H9 (cell line): ENCODE measurements at regions not wholly inside any gene's neighbourhood (a gene's known extent, or its start where the extent isn't known, plus 50 kb on each side); places are given as distances from the start of the nearest gene placed in this dataset.

Experiments used
- DNase-seq: peaks from one replicate; pipeline ENCODE4 v3.0.0-alpha.2; 2017
- H2AFZ ChIP-seq: one replicate; pipeline ENCODE4 v1.6.1; 2013; ENCODE audit warnings: mild to moderate bottlenecking, low read length, control low read depth, moderate library complexity
- H2AK5ac ChIP-seq: 2 replicates; pipeline ENCODE4 v1.6.1; 2013; ENCODE audit warnings: low read length, control low read depth, mixed read lengths; ENCODE audit not compliant: insufficient read length
- H2BK120ac ChIP-seq: one replicate; pipeline ENCODE4 v1.6.1; 2013; ENCODE audit warnings: low read depth, mild to moderate bottlenecking, low read length, control low read depth, inconsistent platforms; ENCODE audit not compliant: poor library complexity, severe bottlenecking
- H2BK12ac ChIP-seq: 2 replicates; pipeline ENCODE4 v1.6.1; 2013; ENCODE audit warnings: low read length, control low read depth, mixed read lengths, low read depth; ENCODE audit not compliant: insufficient read length
- H2BK15ac ChIP-seq: 2 replicates; pipeline ENCODE4 v1.6.1; 2013; ENCODE audit warnings: low read depth, low read length, control low read depth
- H2BK20ac ChIP-seq: one replicate; pipeline ENCODE4 v1.6.1; 2013; ENCODE audit warnings: low read depth, mild to moderate bottlenecking, low read length, control low read depth, inconsistent platforms; ENCODE audit not compliant: poor library complexity, severe bottlenecking
- H2BK5ac ChIP-seq: 2 replicates; pipeline ENCODE4 v1.6.1; 2013; ENCODE audit warnings: low read length, control low read depth, mixed read lengths; ENCODE audit not compliant: insufficient read length
- H3K14ac ChIP-seq: 2 replicates; pipeline ENCODE4 v1.6.1; 2013; ENCODE audit warnings: low read length, control low read depth; ENCODE audit not compliant: insufficient read depth
- H3K18ac ChIP-seq: 2 replicates; pipeline ENCODE4 v1.6.1; 2013; ENCODE audit warnings: low read depth, mild to moderate bottlenecking, mixed read lengths, low read length, control low read depth; ENCODE audit not compliant: insufficient read length
- H3K23ac ChIP-seq: 2 replicates; pipeline ENCODE4 v1.6.1; 2013; ENCODE audit warnings: low read length, control low read depth, mixed read lengths, low read depth; ENCODE audit not compliant: insufficient read length
- H3K23me2 ChIP-seq: 2 replicates; pipeline ENCODE4 v1.6.1; 2013; ENCODE audit warnings: low read depth, mild to moderate bottlenecking, mixed read lengths, low read length, control low read depth; ENCODE audit not compliant: insufficient read length, poor library complexity, severe bottlenecking
- H3K27ac ChIP-seq: 2 replicates; pipeline ENCODE4 v1.5.1; 2013; ENCODE audit warnings: low read length, control low read depth, mixed read lengths, low read depth; ENCODE audit not compliant: insufficient read length
- H3K27me3 ChIP-seq: 2 replicates; pipeline ENCODE4 v1.6.1; 2013; ENCODE audit warnings: low read length, control low read depth, inconsistent platforms; ENCODE audit not compliant: insufficient read depth
- H3K4ac ChIP-seq: 2 replicates; pipeline ENCODE4 v1.6.1; 2013; ENCODE audit warnings: low read depth, mild to moderate bottlenecking, control low read depth, inconsistent platforms, low read length, moderate library complexity
- H3K4me1 ChIP-seq: 2 replicates; pipeline ENCODE4 v1.6.1; 2013; ENCODE audit warnings: low read length, control low read depth, inconsistent platforms; ENCODE audit not compliant: insufficient read depth
- H3K4me2 ChIP-seq: 2 replicates; pipeline ENCODE4 v1.6.1; 2013; ENCODE audit warnings: low read length, control low read depth, mixed read lengths; ENCODE audit not compliant: insufficient read length, insufficient read depth
- H3K56ac ChIP-seq: 2 replicates; pipeline ENCODE4 v1.6.1; 2013; ENCODE audit warnings: low read depth, mild to moderate bottlenecking, mixed read lengths, low read length, control low read depth; ENCODE audit not compliant: insufficient read length
- H3K79me1 ChIP-seq: 2 replicates; pipeline ENCODE4 v1.6.1; 2013; ENCODE audit warnings: low read depth, mild to moderate bottlenecking, moderate library complexity, low read length, control low read depth, inconsistent platforms; ENCODE audit not compliant: insufficient read depth, poor library complexity, severe bottlenecking
- H3K79me2 ChIP-seq: 2 replicates; pipeline ENCODE4 v1.6.1; 2013; ENCODE audit warnings: low read length, control low read depth, inconsistent platforms; ENCODE audit not compliant: insufficient read depth
- H3K9ac ChIP-seq: 2 replicates; pipeline ENCODE4 v1.6.1; 2013; ENCODE audit warnings: low read length, control low read depth, mixed read lengths; ENCODE audit not compliant: insufficient read length; ENCODE audit errors: extremely low read depth
- H3K9me3 ChIP-seq: one replicate; pipeline ENCODE4 v1.6.1; 2013; ENCODE audit warnings: low read depth, low read length, inconsistent platforms; ENCODE audit not compliant: control insufficient read depth
- H3T11ph ChIP-seq: one replicate; pipeline ENCODE4 v1.6.1; 2013; ENCODE audit warnings: mild to moderate bottlenecking, low read length, control low read depth, inconsistent platforms
- H4K20me1 ChIP-seq: one replicate; pipeline ENCODE4 v1.6.1; 2013; ENCODE audit not compliant: control insufficient read depth, insufficient read length, insufficient read depth
- H4K5ac ChIP-seq: 2 replicates; pipeline ENCODE4 v1.6.1; 2013; ENCODE audit warnings: low read depth, mild to moderate bottlenecking, mixed read lengths, low read length, control low read depth; ENCODE audit not compliant: insufficient read length
- H4K8ac ChIP-seq: replicated peaks from 2 replicates; pipeline ENCODE4 v1.6.1; 2013; ENCODE audit warnings: low read length, control low read depth, mixed read lengths, low read depth; ENCODE audit not compliant: insufficient read length
- H4K91ac ChIP-seq: 2 replicates; pipeline ENCODE4 v1.6.1; 2013; ENCODE audit warnings: low read depth, mild to moderate bottlenecking, moderate library complexity, mixed read lengths, low read length, control low read depth; ENCODE audit not compliant: insufficient read length
- H3K27ac Mint-ChIP-seq, 3 experiments: 2 replicates in 2 of 3; 3 replicates in 1 of 3; pipeline ENCODE4 v1.8.0; 2020 to 2021; ENCODE audit warnings: mixed read lengths in 3 of 3, mild to moderate bottlenecking in 1 of 3, moderate library complexity in 1 of 3
- H3K27me3 Mint-ChIP-seq: 2 replicates; pipeline ENCODE4 v1.8.0; 2021; ENCODE audit warnings: low read depth, mild to moderate bottlenecking, moderate library complexity, mixed read lengths
- H3K36me3 Mint-ChIP-seq, 3 experiments: 2 replicates in 2 of 3; 3 replicates in 1 of 3; pipeline ENCODE4 v1.8.0; 2020 to 2021; ENCODE audit warnings: low read depth in 3 of 3, mixed read lengths in 3 of 3; ENCODE audit not compliant: insufficient read depth in 1 of 3
- H3K4me1 Mint-ChIP-seq, 2 experiments: 2 replicates each; pipeline ENCODE4 v1.8.0; 2020; ENCODE audit warnings: mixed read lengths in 2 of 2
- H3K4me3 Mint-ChIP-seq, 2 experiments: 2 replicates in 1 of 2; 3 replicates in 1 of 2; pipeline ENCODE4 v1.8.0; 2020 to 2021; ENCODE audit warnings: mild to moderate bottlenecking in 2 of 2, mixed read lengths in 2 of 2, moderate library complexity in 1 of 2
- H3K9me3 Mint-ChIP-seq, 2 experiments: 2 replicates in 1 of 2; 3 replicates in 1 of 2; pipeline ENCODE4 v1.8.0; 2020; ENCODE audit warnings: mild to moderate bottlenecking in 2 of 2, mixed read lengths in 2 of 2, moderate library complexity in 1 of 2
- CTCF ChIP-seq: fragments of 200-600 bp; sonication (generic); conservative IDR thresholded peaks from 3 replicates; pipeline ENCODE4 v1.8.0; 2021; ENCODE audit warnings: antibody characterized with exemption, mild to moderate bottlenecking

GRCh38 chr6:102298051-102298450 lies 904.5 kb downstream of the GRIK2 start:
- Histone ChIP-seq H3K27ac (no peak overlapping the region), H2BK15ac (no peak overlapping the region), H2AK5ac (no peak overlapping the region), H3K4me1 (no peaks in the 10 kb centered on the region), H3K4ac (no peak overlapping the region), H3K79me2 (no peaks in the 10 kb centered on the region), H4K5ac (no peak overlapping the region), H2BK20ac (no peak overlapping the region), H4K8ac (no peak overlapping the region), H3K79me1 (no peaks in the 10 kb centered on the region), H2AFZ (no peak overlapping the region), H2BK5ac (no peak overlapping the region), H3K56ac (no peak overlapping the region), H3K23ac (no peak overlapping the region), H3K27me3 (no peaks in the 10 kb centered on the region), H3K9ac (no peak overlapping the region), H2BK12ac (no peak overlapping the region), H3T11ph (no peak overlapping the region), H3K4me2 (no peak overlapping the region), H3K9me3 (no peaks in the 10 kb centered on the region), H3K14ac (no peak overlapping the region), H3K23me2 (no peaks in the 10 kb centered on the region), H4K91ac (no peak overlapping the region), H3K18ac (no peak overlapping the region), H4K20me1 (no peaks in the 10 kb centered on the region), H2BK120ac (no peak overlapping the region)
- TF ChIP-seq CTCF: no peak
- Mint-ChIP-seq H3K4me1 (no peaks in the 10 kb centered on the region; a peak in 1 of 4 replicates), H3K9me3 (peaks cover 11 to 21% of the 10 kb centered on the region in 2 experiments), H3K36me3 (peaks cover 5 to 13% (median 12%) of the 10 kb centered on the region in 3 experiments), H3K4me3 (no peak overlapping the region), H3K27ac (no peak overlapping the region), H3K27me3 (no peaks in the 10 kb centered on the region)
- DNase-seq: no peak
